GM19023 (cell line): ENCODE measurements at regions not wholly inside any gene's neighbourhood (a gene's known extent, or its start where the extent isn't known, plus 50 kb on each side); places are given as distances from the start of the nearest gene placed in this dataset.

Source experiments
- ATAC-seq: cut with Tn5 transposase; IDR thresholded peaks from one replicate; pipeline ENCODE4 v1.9.1; 2021; ENCODE audit warnings: mild to moderate bottlenecking, moderate library complexity; ENCODE audit not compliant: unreplicated experiment

GRCh38 chr20:16175322-16175961 lies 397.8 kb downstream of the KIF16B start:
- ATAC-seq = no peak

DNA sequence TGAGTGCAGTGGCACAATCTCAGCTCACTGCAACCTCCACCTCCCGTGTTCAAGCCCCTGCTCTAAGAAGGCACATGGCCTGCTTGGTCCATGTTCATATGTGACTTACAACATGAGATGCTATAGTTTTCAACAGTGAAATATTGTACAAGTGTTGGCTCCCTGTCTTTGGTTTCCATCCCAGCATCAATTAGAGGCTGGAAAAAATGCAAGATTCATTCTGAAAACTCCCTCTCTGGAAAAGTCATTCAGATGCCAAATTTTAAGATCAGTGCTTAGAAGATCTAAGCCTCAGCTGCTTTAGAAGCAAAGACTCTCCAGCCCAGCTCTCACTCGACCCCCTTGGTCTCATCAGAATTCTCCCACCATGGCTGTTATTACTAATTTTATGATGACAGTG lies 398.9 kb downstream of the KIF16B start:
- ATAC-seq = no peak

DNA sequence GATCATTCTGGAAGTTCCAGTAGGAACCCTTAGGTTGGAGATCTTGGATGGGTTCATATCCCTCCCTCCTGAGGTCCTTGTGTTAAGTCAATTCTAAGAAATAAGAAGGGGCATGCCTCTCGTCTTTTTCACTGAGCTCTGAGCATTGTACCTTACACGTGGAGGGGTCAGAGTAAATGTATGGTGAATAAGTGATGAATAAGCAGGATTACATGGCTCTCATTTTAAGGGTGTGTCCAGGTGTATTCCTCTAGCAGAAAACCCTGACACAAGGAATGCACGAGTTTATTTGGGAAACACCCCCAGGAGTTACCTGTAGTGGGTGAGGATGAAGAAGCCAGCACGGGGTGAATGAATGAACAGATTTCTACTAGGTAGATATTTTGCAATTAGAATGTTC lies 400.2 kb downstream of the KIF16B start:
- no peak for ATAC-seq

DNA sequence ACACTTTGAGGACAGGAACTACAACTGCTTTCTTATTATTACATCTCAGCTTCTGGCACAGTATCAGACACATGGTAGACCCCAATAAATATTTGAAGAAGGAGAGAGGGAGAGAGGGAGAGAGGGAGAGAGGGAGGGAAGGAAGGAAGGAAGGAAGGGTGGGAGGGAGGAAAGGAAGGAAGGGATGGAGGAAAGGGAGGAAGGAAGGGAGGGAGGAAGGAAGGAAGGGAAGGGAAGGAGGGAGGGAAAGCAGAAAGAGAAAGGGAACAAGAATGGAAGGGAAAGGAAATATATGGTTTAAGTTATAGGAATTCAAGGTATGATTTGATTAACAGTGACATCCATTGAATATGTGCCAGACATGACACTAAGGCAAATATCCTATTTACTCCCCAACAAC lies 402.1 kb downstream of the KIF16B start:
- no peak for ATAC-seq

DNA sequence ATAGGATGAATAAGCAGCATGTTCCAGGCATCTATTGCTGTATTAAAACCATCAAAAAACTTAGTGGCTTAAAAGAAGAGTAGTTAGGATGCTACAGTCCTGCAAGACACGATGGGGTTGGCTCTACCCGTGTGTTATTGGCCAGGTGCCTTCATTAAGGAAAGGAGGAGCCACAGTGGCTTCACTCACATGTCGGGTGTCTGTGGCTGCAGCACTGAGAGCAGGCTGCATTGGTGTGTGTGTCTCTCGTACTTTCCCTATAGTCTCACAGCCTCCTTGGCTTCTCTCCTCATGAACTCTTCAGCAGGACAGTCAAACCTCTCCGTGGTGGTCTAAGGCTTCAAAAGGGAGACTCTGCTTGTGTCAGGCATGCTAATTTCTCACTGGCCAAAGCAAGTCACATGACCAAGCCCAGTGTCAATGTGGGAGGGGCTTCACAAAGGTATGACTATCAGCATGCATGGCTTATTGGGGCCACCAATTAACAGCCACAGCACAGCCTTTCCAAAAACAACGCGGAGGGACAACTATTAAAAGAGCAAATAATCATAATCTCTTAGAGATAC lies 402.8 kb downstream of the KIF16B start:
- no peak for ATAC-seq

- ATAC-seq = no peak
Measured at GRCh38 chr20:16167423-16168130, 405.7 kb downstream of the KIF16B start.

DNA sequence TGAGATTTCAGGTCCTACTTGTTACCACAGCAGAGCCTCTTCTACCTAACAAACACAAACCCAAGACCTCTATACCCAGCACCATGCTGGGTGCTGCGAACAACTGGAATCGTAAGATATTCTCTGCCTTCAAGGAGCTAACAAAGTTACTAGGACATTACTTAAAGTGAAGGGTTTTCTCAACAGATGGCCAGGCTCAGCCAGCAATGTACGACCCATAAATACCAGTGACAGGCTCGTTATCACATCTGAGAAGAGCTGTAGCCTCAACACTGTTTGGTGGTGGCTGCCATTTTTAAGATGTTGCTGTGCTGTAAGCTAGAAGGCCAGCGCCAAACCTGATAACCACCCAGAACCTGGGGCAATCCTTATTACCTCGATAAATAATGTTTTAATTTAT lies 406.5 kb downstream of the KIF16B start:
- no peak for ATAC-seq

GRCh38 chr20:16158976-16159286 lies 414.3 kb downstream of the KIF16B start:
- peak; percentile 40 for ATAC-seq

DNA sequence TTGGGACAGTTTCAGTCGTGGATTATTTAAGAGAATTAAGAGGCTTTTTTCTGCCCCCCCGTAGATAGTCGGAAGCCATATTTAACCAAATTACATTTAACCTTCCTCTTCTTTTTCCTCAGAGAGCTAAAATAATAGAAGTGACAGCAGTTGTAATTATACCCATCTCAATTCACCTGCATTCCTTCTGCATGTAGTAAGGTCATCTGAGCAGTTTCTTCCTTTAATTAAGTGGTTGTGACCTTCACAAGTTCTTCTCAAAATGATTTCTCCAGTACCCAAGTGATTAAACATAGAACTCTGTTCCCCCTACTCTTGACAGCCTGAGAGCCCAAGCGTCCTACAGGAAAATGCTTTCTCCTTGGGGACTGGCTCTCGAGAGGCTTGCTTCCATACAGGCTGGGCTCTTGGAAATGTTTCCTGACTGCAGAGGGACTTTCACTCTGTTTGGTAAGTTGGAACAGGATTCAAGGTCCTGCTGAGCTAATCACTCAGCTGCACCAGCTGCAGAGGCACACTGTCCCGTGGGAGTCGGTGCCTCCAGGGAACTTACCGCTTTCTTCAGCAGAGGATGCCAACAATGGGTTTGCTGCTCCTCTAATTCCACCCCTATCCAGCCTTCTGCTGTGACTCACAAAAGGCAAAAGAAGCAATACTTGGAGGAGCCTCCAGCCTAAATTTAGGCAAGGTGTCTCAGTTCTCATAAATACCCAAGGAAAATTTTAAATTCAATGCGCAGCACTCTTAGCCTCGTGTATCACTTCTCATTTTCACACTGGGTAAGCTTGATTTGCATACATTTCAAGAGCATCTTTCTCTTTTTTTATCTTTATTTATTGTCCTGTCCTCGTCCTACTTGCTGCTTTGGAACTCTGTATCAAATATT lies 414.9 kb downstream of the KIF16B start:
- peak; percentile 80 for ATAC-seq

- no peak for ATAC-seq
Measured at GRCh38 chr20:16147916-16148315, 425.3 kb downstream of the KIF16B start.

GRCh38 chr20:16147216-16147615 lies 426.0 kb downstream of the KIF16B start:
- ATAC-seq = no peak

DNA sequence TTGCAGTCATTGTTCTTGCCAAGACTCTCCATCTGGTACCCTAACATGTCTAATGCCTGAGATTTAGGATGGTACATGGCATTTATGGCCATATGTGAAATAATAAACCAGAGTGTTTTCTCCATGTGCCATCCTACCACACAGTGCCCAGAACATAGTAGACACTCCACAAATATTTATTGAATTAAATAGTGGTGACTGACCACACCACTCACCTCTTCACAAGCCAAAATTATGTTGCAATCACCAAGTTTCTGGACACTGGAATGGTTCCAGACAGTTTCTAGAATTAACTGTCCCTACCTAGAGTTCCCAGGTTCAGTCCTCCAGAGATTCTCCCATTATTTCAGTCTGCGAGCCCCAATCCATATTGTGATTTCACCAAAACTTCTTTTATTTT lies 427.3 kb downstream of the KIF16B start:
- ATAC-seq = no peak

- no peak for ATAC-seq
Measured at GRCh38 chr20:16143596-16143995, 429.7 kb downstream of the KIF16B start.

DNA sequence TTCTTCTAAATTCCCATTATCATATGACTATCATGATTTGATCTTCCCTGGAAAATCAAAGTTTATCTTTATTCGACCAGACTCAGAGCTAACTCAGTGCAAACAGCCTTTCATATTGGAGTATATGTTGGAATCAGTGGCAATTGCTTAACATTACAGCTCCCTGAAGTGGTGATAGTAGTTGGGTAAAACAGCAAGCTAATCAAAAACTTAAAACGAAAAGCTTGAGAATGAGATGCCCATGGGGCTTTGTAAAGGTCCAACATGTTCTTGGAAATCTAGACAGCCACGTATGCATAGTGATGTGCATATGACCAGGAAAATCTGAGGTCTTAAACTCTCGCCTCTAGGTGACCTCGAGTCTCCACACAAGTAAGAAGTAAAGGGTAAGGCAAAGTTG lies 437.6 kb downstream of the KIF16B start:
- no peak for ATAC-seq

- ATAC-seq = no peak
Measured at GRCh38 chr20:16132036-16132798, 441.0 kb downstream of the KIF16B start.

DNA sequence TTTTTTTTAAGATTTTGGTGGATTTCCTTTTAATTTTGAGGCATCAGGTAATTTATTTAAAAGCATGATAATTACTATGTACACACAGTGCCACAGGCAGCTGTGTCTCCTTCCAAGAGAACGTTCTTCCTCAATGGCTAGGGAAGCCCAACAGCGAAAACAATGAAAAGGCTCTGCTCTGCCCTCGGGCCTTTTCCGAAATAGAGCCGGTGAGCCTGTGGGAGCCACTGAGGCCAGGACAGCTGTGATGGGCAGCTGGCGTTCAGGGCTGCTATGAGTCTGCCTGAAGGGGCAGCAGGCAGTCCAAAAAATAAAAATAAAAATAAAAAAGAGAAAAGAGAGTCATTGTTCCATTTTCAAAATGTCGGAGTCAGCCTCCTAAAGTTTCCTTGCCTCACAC lies 443.8 kb downstream of the KIF16B start:
- ATAC-seq = no peak

GRCh38 chr20:16128538-16129106 lies 444.6 kb downstream of the KIF16B start:
- ATAC-seq = no peak

DNA sequence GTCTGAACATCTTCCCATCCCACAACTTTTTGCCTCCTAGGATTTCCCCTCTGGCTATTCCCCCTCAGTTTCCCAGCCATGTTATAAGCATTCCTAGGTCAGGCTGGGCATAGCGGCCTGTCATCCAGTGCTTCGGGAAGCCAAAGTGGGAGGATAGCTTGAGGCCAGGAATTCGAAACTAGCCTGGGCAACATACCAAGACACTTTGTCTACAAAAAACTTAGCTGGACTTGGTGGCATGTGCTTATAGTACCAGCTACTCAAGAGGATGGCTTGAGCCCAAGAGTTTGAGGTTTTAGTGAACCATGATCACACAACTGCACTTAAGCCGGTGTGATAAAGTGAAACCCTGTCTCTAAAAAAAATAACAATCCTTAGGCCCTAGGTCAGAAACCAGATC lies 447.4 kb downstream of the KIF16B start:
- no peak for ATAC-seq

GRCh38 chr20:16124911-16125776 lies 448.1 kb downstream of the KIF16B start:
- ATAC-seq = no peak

- no peak for ATAC-seq
Measured at GRCh38 chr20:16124491-16124890, 448.8 kb downstream of the KIF16B start.
